Activated T-cell treated with anti-CD3 and anti-CD28 coated beads, Interleukin-2, amount 50 U/mL, for 24 hours (primary cell): ENCODE measurements at regions not wholly inside any gene's neighbourhood (a gene's known extent, or its start where the extent isn't known, plus 50 kb on each side); places are given as distances from the start of the nearest gene placed in this dataset.
A peak's percentile ranks its signal among the peaks of the same experiment; 100 is the strongest.

Source experiments
- DNase-seq: peaks from one replicate; pipeline ENCODE4 v3.0.0-alpha.2; 2020
- H3K27ac Mint-ChIP-seq: 2 replicates; pipeline ENCODE4 v1.8.0; 2020; ENCODE audit warnings: mild to moderate bottlenecking, mixed read lengths
- H3K27me3 Mint-ChIP-seq: 2 replicates; pipeline ENCODE4 v1.8.0; 2020; ENCODE audit warnings: mixed read lengths
- H3K36me3 Mint-ChIP-seq: 2 replicates; pipeline ENCODE4 v1.8.0; 2020; ENCODE audit warnings: low read depth, mixed read lengths
- H3K4me1 Mint-ChIP-seq: 2 replicates; pipeline ENCODE4 v1.8.0; 2020; ENCODE audit warnings: low read depth, mixed read lengths
- H3K4me3 Mint-ChIP-seq: 2 replicates; pipeline ENCODE4 v1.8.0; 2020; ENCODE audit warnings: mild to moderate bottlenecking, moderate library complexity, mixed read lengths
- H3K9me3 Mint-ChIP-seq: 2 replicates; pipeline ENCODE4 v1.8.0; 2020; ENCODE audit warnings: mixed read lengths

DNA sequence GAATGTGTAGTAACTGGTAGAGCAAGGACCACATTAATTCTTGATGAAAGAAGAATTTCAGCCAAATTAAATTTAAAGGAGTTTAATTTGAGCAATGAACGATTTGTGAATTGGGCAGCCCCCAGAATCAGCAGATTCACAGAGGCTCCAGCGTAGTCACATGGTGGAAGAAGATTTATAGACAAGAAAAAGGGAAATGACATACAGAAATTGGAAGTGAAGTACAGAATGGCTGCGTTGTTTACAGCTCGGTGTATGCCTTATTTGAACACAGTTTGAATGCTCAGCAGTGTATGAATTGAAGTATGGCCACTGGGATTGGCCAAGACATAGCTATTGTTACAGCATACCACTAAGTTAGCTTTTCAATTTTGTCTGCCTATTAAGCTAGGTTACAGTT lies 173.6 kb upstream of the ARG1 start:
- H3K4me1 Mint-ChIP-seq = peaks cover 15% of the 10 kb centered on the region
- H3K27me3 Mint-ChIP-seq = no peaks in the 10 kb centered on the region
- H3K4me3 Mint-ChIP-seq = no peak overlapping the region
- peaks cover 42% of the 10 kb centered on the region for H3K36me3 Mint-ChIP-seq
- peaks cover 18% of the 10 kb centered on the region for H3K9me3 Mint-ChIP-seq
- no peak for DNase-seq
- H3K27ac Mint-ChIP-seq = no peak overlapping the region

GRCh38 chr6:131400054-131400778 lies 172.8 kb upstream of the ARG1 start:
- Mint-ChIP-seq H3K9me3 (peaks cover 18% of the 10 kb centered on the region), H3K36me3 (peaks cover 35% of the 10 kb centered on the region), H3K27ac (peak overlapping the region; percentile 7), H3K4me1 (peaks cover 15% of the 10 kb centered on the region), H3K4me3 (no peak overlapping the region), H3K27me3 (no peaks in the 10 kb centered on the region)
- no peak for DNase-seq

GRCh38 chr6:131400779-131401496 lies 172.1 kb upstream of the ARG1 start:
- Mint-ChIP-seq H3K27me3 (no peaks in the 10 kb centered on the region), H3K27ac (peak overlapping the region; percentile 7), H3K4me1 (peaks cover 15% of the 10 kb centered on the region), H3K36me3 (peaks cover 31% of the 10 kb centered on the region), H3K4me3 (no peak overlapping the region), H3K9me3 (peaks cover 18% of the 10 kb centered on the region)
- no peak for DNase-seq

- Mint-ChIP-seq H3K27ac (no peak overlapping the region), H3K4me3 (no peak overlapping the region), H3K27me3 (no peaks in the 10 kb centered on the region), H3K4me1 (peaks cover 15% of the 10 kb centered on the region), H3K9me3 (peaks cover 13% of the 10 kb centered on the region), H3K36me3 (peaks cover 31% of the 10 kb centered on the region)
- DNase-seq = no peak
Measured at GRCh38 chr6:131408811-131409210, 164.2 kb upstream of the ARG1 start.

DNA sequence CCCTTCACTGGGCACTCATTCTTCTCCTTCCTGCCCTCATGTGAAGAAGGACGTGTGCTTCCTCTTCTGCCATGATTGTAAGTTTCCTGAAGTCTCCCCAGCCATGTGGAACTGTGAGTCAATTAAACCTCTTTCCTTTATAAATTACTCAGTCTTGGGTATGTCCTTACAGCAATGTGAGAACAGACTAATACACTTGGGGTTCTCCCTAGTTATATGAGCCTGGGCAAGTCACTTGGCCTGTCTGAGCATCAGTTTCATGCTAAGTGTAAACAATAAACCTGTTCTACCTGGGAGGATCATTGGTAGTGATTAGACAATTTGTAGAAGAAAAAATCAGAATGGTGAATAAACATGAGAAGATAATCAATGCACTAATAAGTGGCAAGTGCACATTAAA lies 162.2 kb upstream of the ARG1 start:
- peaks cover 13% of the 10 kb centered on the region for H3K9me3 Mint-ChIP-seq
- H3K4me3 Mint-ChIP-seq = no peak overlapping the region
- no peaks in the 10 kb centered on the region for H3K27me3 Mint-ChIP-seq
- H3K36me3 Mint-ChIP-seq = peaks cover 37% of the 10 kb centered on the region
- DNase-seq = no peak
- H3K4me1 Mint-ChIP-seq = peaks cover 27% of the 10 kb centered on the region
- H3K27ac Mint-ChIP-seq = no peak overlapping the region

- H3K36me3 Mint-ChIP-seq = peaks cover 38% of the 10 kb centered on the region
- no peaks in the 10 kb centered on the region for H3K27me3 Mint-ChIP-seq
- H3K4me3 Mint-ChIP-seq = no peak overlapping the region
- peaks cover 13% of the 10 kb centered on the region for H3K9me3 Mint-ChIP-seq
- DNase-seq = no peak
- H3K27ac Mint-ChIP-seq = no peak overlapping the region
- H3K4me1 Mint-ChIP-seq = peaks cover 43% of the 10 kb centered on the region
Measured at GRCh38 chr6:131412960-131413830, 159.8 kb upstream of the ARG1 start.

DNA sequence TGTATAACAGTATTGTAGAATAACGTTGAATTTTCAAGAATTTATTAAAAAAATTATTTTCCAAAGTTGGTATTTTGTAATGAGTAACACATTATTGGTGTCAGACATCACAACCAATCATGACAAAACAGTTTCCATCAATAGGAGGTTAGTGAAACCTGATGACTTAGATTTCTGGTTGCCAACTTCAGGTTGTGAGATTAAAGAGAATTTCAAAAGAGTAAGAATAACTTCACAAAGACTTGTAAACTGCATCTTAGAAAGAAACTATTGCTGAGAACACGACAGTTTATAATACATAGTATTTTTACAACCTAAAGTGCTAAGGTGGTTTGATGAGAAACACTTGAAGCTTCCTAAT lies 159.2 kb upstream of the ARG1 start:
- Mint-ChIP-seq H3K27ac (no peak overlapping the region), H3K27me3 (no peaks in the 10 kb centered on the region), H3K4me3 (no peak overlapping the region), H3K4me1 (peaks cover 45% of the 10 kb centered on the region), H3K36me3 (peaks cover 38% of the 10 kb centered on the region), H3K9me3 (peaks cover 13% of the 10 kb centered on the region)
- no peak for DNase-seq

- peaks cover 47% of the 10 kb centered on the region for H3K36me3 Mint-ChIP-seq
- no peak for DNase-seq
- H3K4me3 Mint-ChIP-seq = no peak overlapping the region
- H3K9me3 Mint-ChIP-seq = peaks cover 13% of the 10 kb centered on the region
- peak overlapping the region; percentile 60 for H3K27ac Mint-ChIP-seq
- H3K27me3 Mint-ChIP-seq = no peaks in the 10 kb centered on the region
- peaks cover 56% of the 10 kb centered on the region for H3K4me1 Mint-ChIP-seq
Measured at GRCh38 chr6:131414956-131415355, 158.1 kb upstream of the ARG1 start.

DNA sequence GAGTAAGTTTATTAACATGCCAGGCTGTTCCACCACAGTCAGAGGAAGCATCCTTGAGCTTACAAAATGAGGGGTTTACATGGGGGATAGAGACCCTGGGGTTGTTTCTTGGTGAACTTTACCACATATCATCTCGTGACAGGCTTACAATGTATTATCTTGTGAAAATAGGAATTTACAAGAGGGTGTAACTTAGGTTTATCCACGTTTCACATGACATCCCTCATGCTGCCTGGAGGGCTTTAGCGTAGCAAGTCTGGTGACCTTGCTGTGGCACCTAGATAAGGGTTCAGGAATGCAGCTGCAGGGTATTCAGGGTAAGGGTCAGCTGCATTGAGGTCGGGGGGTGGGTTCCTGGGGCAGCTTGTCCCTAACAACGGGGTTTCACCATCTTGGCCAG lies 154.6 kb upstream of the ARG1 start:
- peak overlapping the region; percentile 86 for H3K27ac Mint-ChIP-seq
- no peaks in the 10 kb centered on the region for H3K27me3 Mint-ChIP-seq
- H3K4me1 Mint-ChIP-seq = peaks cover 54% of the 10 kb centered on the region
- H3K4me3 Mint-ChIP-seq = no peak overlapping the region
- H3K36me3 Mint-ChIP-seq = peaks cover 29% of the 10 kb centered on the region
- DNase-seq = no peak
- H3K9me3 Mint-ChIP-seq = no peaks in the 10 kb centered on the region

DNA sequence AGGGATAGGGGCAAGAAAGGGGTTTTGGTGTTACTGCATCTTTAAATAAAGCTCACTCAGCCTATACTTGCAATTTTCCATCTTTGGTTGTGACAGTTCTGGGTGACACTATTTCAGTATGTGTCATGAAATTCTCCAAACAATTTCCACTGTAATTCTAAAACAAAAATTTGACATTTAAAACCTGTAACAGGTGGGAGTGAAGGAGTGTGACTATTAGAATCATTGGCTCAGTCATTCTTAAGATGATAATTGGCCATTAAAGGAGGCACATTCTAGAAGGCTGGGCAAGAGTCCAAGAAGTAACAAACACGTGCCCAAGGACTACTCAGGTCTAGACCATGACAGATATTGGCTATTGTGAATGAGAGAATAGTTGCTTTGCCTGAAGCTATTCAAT lies 153.3 kb upstream of the ARG1 start:
- Mint-ChIP-seq H3K36me3 (peaks cover 35% of the 10 kb centered on the region), H3K4me1 (peaks cover 47% of the 10 kb centered on the region), H3K27me3 (no peaks in the 10 kb centered on the region), H3K27ac (peak overlapping the region; percentile 86), H3K9me3 (no peaks in the 10 kb centered on the region), H3K4me3 (no peak overlapping the region)
- no peak for DNase-seq

DNA sequence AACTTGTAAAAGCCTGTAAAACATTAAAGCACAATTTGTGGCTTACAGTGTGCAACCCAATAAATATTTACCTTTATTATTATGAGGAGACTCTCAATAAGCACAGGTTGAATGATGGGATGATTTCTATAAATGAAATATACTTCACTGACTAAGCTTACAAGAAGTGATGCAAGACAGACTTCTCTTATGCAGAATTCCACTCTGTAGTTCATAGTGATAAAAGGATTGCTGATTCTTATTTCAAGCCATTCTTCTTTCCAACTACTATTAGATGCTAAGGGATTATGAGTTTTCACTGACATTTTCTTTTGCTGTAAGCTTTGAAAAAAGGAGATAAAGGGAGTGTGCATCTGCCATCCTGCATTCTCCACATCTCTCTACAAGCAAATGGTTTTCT lies 149.0 kb upstream of the ARG1 start:
- no peak overlapping the region for H3K4me3 Mint-ChIP-seq
- peaks cover 39% of the 10 kb centered on the region for H3K36me3 Mint-ChIP-seq
- H3K4me1 Mint-ChIP-seq = peaks cover 47% of the 10 kb centered on the region
- H3K9me3 Mint-ChIP-seq = peaks cover 2% of the 10 kb centered on the region
- no peak overlapping the region for H3K27ac Mint-ChIP-seq
- DNase-seq = no peak
- no peaks in the 10 kb centered on the region for H3K27me3 Mint-ChIP-seq

DNA sequence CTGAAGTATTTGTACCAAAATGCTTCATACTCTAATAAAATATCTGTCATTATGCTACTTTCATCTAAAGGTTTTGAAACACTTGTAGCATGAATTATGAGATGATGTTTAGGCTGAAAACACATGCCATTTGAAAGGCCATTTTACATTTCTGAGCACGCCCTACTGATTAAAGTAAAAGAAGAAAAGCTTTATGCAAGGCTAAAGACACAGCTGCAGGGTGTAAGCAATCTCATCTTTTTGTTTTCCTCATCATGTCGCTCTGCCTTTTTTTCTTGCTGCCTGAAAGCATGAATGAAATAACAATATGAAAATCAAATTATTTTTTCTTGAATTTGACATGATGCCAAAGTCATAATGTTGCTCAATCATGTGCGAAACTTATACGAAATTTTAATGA lies 148.6 kb upstream of the ARG1 start:
- Mint-ChIP-seq H3K27me3 (no peaks in the 10 kb centered on the region), H3K4me1 (peaks cover 45% of the 10 kb centered on the region), H3K4me3 (no peak overlapping the region), H3K36me3 (peaks cover 40% of the 10 kb centered on the region), H3K9me3 (peaks cover 4% of the 10 kb centered on the region), H3K27ac (no peak overlapping the region)
- DNase-seq = no peak

DNA sequence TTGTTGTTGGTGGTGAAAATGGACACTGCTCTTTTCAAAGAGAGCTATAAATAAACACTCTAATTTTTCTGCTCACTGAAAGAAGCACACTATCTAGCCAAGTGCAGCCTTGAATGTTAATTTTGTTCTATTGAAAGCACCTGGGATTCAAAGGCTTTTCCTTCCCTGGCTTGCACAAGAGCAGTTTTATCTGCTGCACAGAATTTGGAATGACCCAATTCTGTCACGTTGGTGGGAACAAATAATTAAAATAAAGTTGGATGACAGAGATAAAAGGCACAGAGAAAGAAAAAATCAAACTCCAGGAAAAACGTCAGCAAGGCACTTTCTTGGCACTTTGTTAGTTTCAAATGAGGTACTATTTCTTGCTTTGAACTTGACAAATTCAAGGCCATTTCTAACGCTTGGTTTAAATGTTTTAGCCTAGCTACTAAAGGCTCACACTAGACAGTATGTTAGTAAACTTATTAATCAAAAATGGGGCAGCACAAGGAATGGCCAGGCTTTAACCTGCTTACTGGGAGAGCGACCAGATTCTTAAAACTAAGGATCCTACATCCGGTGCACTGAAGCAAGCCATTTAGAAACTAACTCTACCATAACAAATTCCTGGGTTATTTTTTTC lies 145.5 kb upstream of the ARG1 start:
- DNase-seq = no peak
- Mint-ChIP-seq H3K4me1 (peaks cover 39% of the 10 kb centered on the region), H3K36me3 (peaks cover 47% of the 10 kb centered on the region), H3K27ac (no peak overlapping the region), H3K9me3 (peaks cover 5% of the 10 kb centered on the region), H3K27me3 (no peaks in the 10 kb centered on the region), H3K4me3 (no peak overlapping the region)

GRCh38 chr6:131430531-131430930 lies 142.5 kb upstream of the ARG1 start:
- H3K4me1 Mint-ChIP-seq = peaks cover 41% of the 10 kb centered on the region
- no peak for DNase-seq
- peak overlapping the region; percentile 29 for H3K27ac Mint-ChIP-seq
- H3K27me3 Mint-ChIP-seq = no peaks in the 10 kb centered on the region
- H3K9me3 Mint-ChIP-seq = peaks cover 12% of the 10 kb centered on the region
- no peak overlapping the region for H3K4me3 Mint-ChIP-seq
- H3K36me3 Mint-ChIP-seq = peaks cover 64% of the 10 kb centered on the region
